IMR-90 (cell line): ENCODE measurements at regions not wholly inside any gene's neighbourhood (a gene's known extent, or its start where the extent isn't known, plus 50 kb on each side); places are given as distances from the start of the nearest gene placed in this dataset.

Experiments used
- ATAC-seq: fragments of 200-7000 bp; cut with Tn5 transposase; 2 replicates; pipeline ENCODE4 v1.9.1; 2020; ENCODE audit warnings: low read depth, mild to moderate bottlenecking, moderate library complexity
- BruUV-seq: library from RNA; stranded (reverse); fragments of 400-500 nt; replicated peaks from 2 replicates; lab custom pipeline; 2021; lab: Mats Ljungman, UMichigan
- CTCF ChIA-PET: fragments of 300-600 bp; formaldehyde crosslinking; extraction: SDS; loops from one replicate; lab custom pipeline; 2021; ENCODE audit warnings: antibody characterized with exemption; lab: Yijun Ruan, JAX
- POLR2A ChIA-PET: fragments of 300-600 bp; sonication (Branson Sonifier 250); formaldehyde crosslinking; loops from one replicate; lab custom pipeline; 2022; ENCODE audit warnings: antibody characterized with exemption; ENCODE audit not compliant: unreplicated experiment; lab: Charles Lee
- DNase-seq: peaks from one replicate; pipeline ENCODE4 v3.0.0; 2013
- H2AFZ ChIP-seq: replicated peaks from 2 replicates; pipeline ENCODE3; 2013; ENCODE audit warnings: low read length, mild to moderate bottlenecking; ENCODE audit not compliant: poor library complexity
- H2AK5ac ChIP-seq: 2 replicates; pipeline ENCODE4 v1.6.1; 2013; ENCODE audit warnings: low read depth, low read length, inconsistent platforms
- H2AK9ac ChIP-seq: replicated peaks from 2 replicates; pipeline ENCODE3; 2013; ENCODE audit warnings: mild to moderate bottlenecking, low read depth, low read length, moderate library complexity; ENCODE audit not compliant: poor library complexity
- H2BK120ac ChIP-seq: 2 replicates; pipeline ENCODE4 v1.6.1; 2013; ENCODE audit warnings: low read depth, low read length, inconsistent platforms
- H2BK15ac ChIP-seq: 3 replicates; pipeline ENCODE4 v1.6.1; 2013; ENCODE audit warnings: low read depth, low read length, inconsistent platforms
- H2BK20ac ChIP-seq: 2 replicates; pipeline ENCODE4 v1.6.1; 2013; ENCODE audit warnings: low read depth, mild to moderate bottlenecking, inconsistent platforms, low read length, moderate library complexity
- H2BK5ac ChIP-seq: 2 replicates; pipeline ENCODE4 v1.6.1; 2013; ENCODE audit warnings: mild to moderate bottlenecking, low read depth, low read length, inconsistent platforms; ENCODE audit not compliant: poor library complexity, severe bottlenecking
- H3K14ac ChIP-seq: replicated peaks from 2 replicates; pipeline ENCODE4 v1.6.1; 2013; ENCODE audit warnings: low read depth, low read length, inconsistent platforms
- H3K18ac ChIP-seq: 2 replicates; pipeline ENCODE4 v1.6.1; 2013; ENCODE audit warnings: low read depth, low read length, control low read depth
- H3K23ac ChIP-seq: 2 replicates; pipeline ENCODE4 v1.6.1; 2013; ENCODE audit warnings: low read depth, low read length, inconsistent platforms
- H3K27ac ChIP-seq: 2 replicates; pipeline ENCODE4 v1.5.1; 2013; ENCODE audit warnings: mild to moderate bottlenecking, control low read depth, low read length; ENCODE audit not compliant: insufficient read depth
- H3K27me3 ChIP-seq: 2 replicates; pipeline ENCODE4 v1.6.1; 2013; ENCODE audit warnings: low read length; ENCODE audit not compliant: control insufficient read depth, insufficient read depth
- H3K36me3 ChIP-seq: 2 replicates; pipeline ENCODE4 v1.6.1; 2013; ENCODE audit warnings: low read length, mixed read lengths; ENCODE audit not compliant: control insufficient read depth, insufficient read depth
- H3K4ac ChIP-seq: 2 replicates; pipeline ENCODE4 v1.6.1; 2013; ENCODE audit warnings: low read depth, low read length, inconsistent platforms
- H3K4me1 ChIP-seq: 2 replicates; pipeline ENCODE4 v1.6.1; 2013; ENCODE audit warnings: low read length, mixed read lengths; ENCODE audit not compliant: control insufficient read depth, insufficient read depth
- H3K4me2 ChIP-seq: 2 replicates; pipeline ENCODE4 v1.6.1; 2013; ENCODE audit warnings: low read depth, mild to moderate bottlenecking, control low read depth, low read length, moderate library complexity
- H3K4me3 ChIP-seq: 2 replicates; pipeline ENCODE4 v1.5.1; 2013; ENCODE audit warnings: low read depth, mild to moderate bottlenecking, control low read depth, low read length, moderate library complexity; ENCODE audit not compliant: insufficient read depth
- H3K56ac ChIP-seq: 2 replicates; pipeline ENCODE4 v1.6.1; 2013; ENCODE audit warnings: low read length, inconsistent platforms; ENCODE audit not compliant: insufficient read depth; ENCODE audit errors: extremely low read depth
- H3K79me1 ChIP-seq, 2 experiments: 2 replicates each; pipeline ENCODE4 v1.6.1; 2013; ENCODE audit warnings: low read length in 2 of 2, inconsistent platforms in 1 of 2, low read depth in 1 of 2
- H3K9ac ChIP-seq: 2 replicates; pipeline ENCODE4 v1.6.1; 2013; ENCODE audit warnings: low read depth, low read length, control low read depth
- H3K9me1 ChIP-seq: 2 replicates; pipeline ENCODE4 v1.6.1; 2013; ENCODE audit warnings: low read length, inconsistent platforms; ENCODE audit not compliant: insufficient read depth
- H3K9me3 ChIP-seq: 2 replicates; pipeline ENCODE4 v1.6.1; 2013; ENCODE audit warnings: low read length; ENCODE audit not compliant: control insufficient read depth, insufficient read depth
- H4K20me1 ChIP-seq: 2 replicates; pipeline ENCODE4 v1.6.1; 2013; ENCODE audit warnings: low read length, inconsistent platforms; ENCODE audit not compliant: insufficient read depth
- H4K5ac ChIP-seq: 2 replicates; pipeline ENCODE4 v1.6.1; 2013; ENCODE audit warnings: mild to moderate bottlenecking, low read depth, low read length, control low read depth
- H4K8ac ChIP-seq, 2 experiments: 2 replicates each; pipeline ENCODE4 v1.6.1; 2013; ENCODE audit warnings: low read depth in 2 of 2, low read length in 2 of 2, control low read depth in 1 of 2, inconsistent platforms in 1 of 2
- H4K91ac ChIP-seq: 2 replicates; pipeline ENCODE4 v1.6.1; 2013; ENCODE audit warnings: low read depth, low read length, inconsistent platforms; ENCODE audit not compliant: insufficient read depth
- BHLHE40 ChIP-seq: fragments of 150-350 bp; IDR thresholded peaks from 2 replicates; pipeline ENCODE4 v1.6.1; 2016; ENCODE audit warnings: mild to moderate bottlenecking, low read depth, low read length
- CEBPB ChIP-seq: IDR thresholded peaks from 2 replicates; pipeline ENCODE4 v1.6.1; 2012; ENCODE audit warnings: low read depth, low read length, improper control_type of control experiment
- CHD1 ChIP-seq: IDR thresholded peaks from 2 replicates; pipeline ENCODE4 v1.6.1; 2012; ENCODE audit warnings: low read depth, low read length, improper control_type of control experiment
- FOS ChIP-seq: fragments of 150-350 bp; IDR thresholded peaks from 2 replicates; pipeline ENCODE4 v1.6.1; 2016; ENCODE audit warnings: low read depth, low read length
- MAFK ChIP-seq: IDR thresholded peaks from 2 replicates; pipeline ENCODE4 v1.6.1; 2012; ENCODE audit warnings: low read depth, low read length, improper control_type of control experiment
- MAZ ChIP-seq: IDR thresholded peaks from 2 replicates; pipeline ENCODE4 v1.6.1; 2012; ENCODE audit warnings: low read depth, mild to moderate bottlenecking, low read length, improper control_type of control experiment, moderate library complexity, borderline replicate concordance
- MXI1 ChIP-seq: IDR thresholded peaks from 2 replicates; pipeline ENCODE4 v1.6.1; 2012; ENCODE audit warnings: low read depth, mild to moderate bottlenecking, low read length, moderate library complexity, borderline replicate concordance
- NFE2L2 ChIP-seq: fragments of 150-350 bp; IDR thresholded peaks from 2 replicates; pipeline ENCODE4 v1.6.1; 2016; ENCODE audit warnings: low read depth, mild to moderate bottlenecking, low read length
- POLR2A ChIP-seq: IDR thresholded peaks from 2 replicates; pipeline ENCODE4 v1.6.1; 2012; ENCODE audit warnings: mild to moderate bottlenecking, low read depth, low read length
- RAD21 ChIP-seq: IDR thresholded peaks from 2 replicates; pipeline ENCODE4 v1.6.1; 2012; ENCODE audit warnings: low read length, improper control_type of control experiment
- RCOR1 ChIP-seq: IDR thresholded peaks from 2 replicates; pipeline ENCODE4 v1.6.1; 2012; ENCODE audit warnings: mild to moderate bottlenecking, low read length, improper control_type of control experiment; ENCODE audit not compliant: insufficient replicate concordance
- RFX5 ChIP-seq: IDR thresholded peaks from 2 replicates; pipeline ENCODE4 v1.8.0; 2012; ENCODE audit warnings: low read depth, mild to moderate bottlenecking, low read length, moderate library complexity
- SMC3 ChIP-seq: fragments of 150-350 bp; IDR thresholded peaks from 2 replicates; pipeline ENCODE4 v1.6.1; 2016; ENCODE audit warnings: low read depth, mild to moderate bottlenecking, antibody characterized with exemption, low read length, moderate library complexity
- WGBS, 2 experiments: methylation state at CpG; one replicate each; pipeline versions ENCODE4 v1.1.5 to v1.1.7; 2013; ENCODE audit warnings: missing lambda C conversion rate in 2 of 2; ENCODE audit not compliant: insufficient read length in 1 of 2; ENCODE audit errors: extremely low coverage in 2 of 2; 5-methylcytosine and 5-hydroxymethylcytosine counted together
- dilution Hi-C: fragments of 300-500 bp; cut with HindIII; formaldehyde crosslinking; loops from one replicate; pipeline ENCODE4 v1.14.3; 2018; ENCODE audit warnings: low sequenced_read_pairs; ENCODE audit not compliant: unreplicated experiment
- in situ Hi-C: fragments of 300-500 bp; cut with MboI; formaldehyde crosslinking; loops from 3 replicates; pipeline ENCODE4 v1.14.3; 2019; ENCODE audit warnings: low sequenced_read_pairs, inconsistent platforms, mixed read lengths
- intact Hi-C: fragments of 100-400 bp; cut with micrococcal nuclease; formaldehyde crosslinking; loops from 2 replicates; pipeline ENCODE4 v1.10.0; 2022
- TF ChIP-seq, protein P1 (sequence below): conservative IDR thresholded peaks from 2 replicates; pipeline ENCODE4 v1.5.1; 2012; ENCODE audit warnings: mild to moderate bottlenecking, low read depth, low read length, improper control_type of control experiment
- TF ChIP-seq, protein P2 (sequence below): fragments of 150-350 bp; IDR thresholded peaks from 2 replicates; pipeline ENCODE4 v1.6.1; 2017; ENCODE audit warnings: mild to moderate bottlenecking, antibody characterized with exemption, low read length, low read depth
- TF ChIP-seq, protein P3 (sequence below): fragments of 150-350 bp; IDR thresholded peaks from 2 replicates; pipeline ENCODE4 v1.6.1; 2016; ENCODE audit warnings: low read depth, mild to moderate bottlenecking, low read length, moderate library complexity, borderline replicate concordance

- no peaks in the 10 kb centered on the region for H3K79me1 ChIP-seq
- no CpG with 5 or more reads among the region's 2 CpGs for WGBS, 2 experiments
- H2BK5ac ChIP-seq, result no peak overlapping the region
- H2BK20ac ChIP-seq, result no peak overlapping the region
- no peak overlapping the region for H2AK5ac ChIP-seq
- H3K4me2 ChIP-seq, result no peak overlapping the region
- H3K27me3 ChIP-seq, result no peaks in the 10 kb centered on the region
- H3K4me1 ChIP-seq, result no peaks in the 10 kb centered on the region
- no peak overlapping the region for H2AK9ac ChIP-seq
- no peak overlapping the region for H3K4ac ChIP-seq
- no peaks in the 10 kb centered on the region for H3K9me3 ChIP-seq
- ChIA-PET POLR2A (no interaction called here), CTCF (no interaction called here)
- H4K20me1 ChIP-seq, result no peaks in the 10 kb centered on the region
- no peak overlapping the region for H3K56ac ChIP-seq
- no peak for TF ChIP-seq RFX5
- no peak for TF ChIP-seq CHD1
- TF ChIP-seq, protein P1, sequence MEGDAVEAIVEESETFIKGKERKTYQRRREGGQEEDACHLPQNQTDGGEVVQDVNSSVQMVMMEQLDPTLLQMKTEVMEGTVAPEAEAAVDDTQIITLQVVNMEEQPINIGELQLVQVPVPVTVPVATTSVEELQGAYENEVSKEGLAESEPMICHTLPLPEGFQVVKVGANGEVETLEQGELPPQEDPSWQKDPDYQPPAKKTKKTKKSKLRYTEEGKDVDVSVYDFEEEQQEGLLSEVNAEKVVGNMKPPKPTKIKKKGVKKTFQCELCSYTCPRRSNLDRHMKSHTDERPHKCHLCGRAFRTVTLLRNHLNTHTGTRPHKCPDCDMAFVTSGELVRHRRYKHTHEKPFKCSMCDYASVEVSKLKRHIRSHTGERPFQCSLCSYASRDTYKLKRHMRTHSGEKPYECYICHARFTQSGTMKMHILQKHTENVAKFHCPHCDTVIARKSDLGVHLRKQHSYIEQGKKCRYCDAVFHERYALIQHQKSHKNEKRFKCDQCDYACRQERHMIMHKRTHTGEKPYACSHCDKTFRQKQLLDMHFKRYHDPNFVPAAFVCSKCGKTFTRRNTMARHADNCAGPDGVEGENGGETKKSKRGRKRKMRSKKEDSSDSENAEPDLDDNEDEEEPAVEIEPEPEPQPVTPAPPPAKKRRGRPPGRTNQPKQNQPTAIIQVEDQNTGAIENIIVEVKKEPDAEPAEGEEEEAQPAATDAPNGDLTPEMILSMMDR, result no peak
- TF ChIP-seq SMC3, result no peak
- no peak for TF ChIP-seq RAD21
- no peak for TF ChIP-seq CEBPB
- no peak for TF ChIP-seq MAFK
- TF ChIP-seq, protein P2, sequence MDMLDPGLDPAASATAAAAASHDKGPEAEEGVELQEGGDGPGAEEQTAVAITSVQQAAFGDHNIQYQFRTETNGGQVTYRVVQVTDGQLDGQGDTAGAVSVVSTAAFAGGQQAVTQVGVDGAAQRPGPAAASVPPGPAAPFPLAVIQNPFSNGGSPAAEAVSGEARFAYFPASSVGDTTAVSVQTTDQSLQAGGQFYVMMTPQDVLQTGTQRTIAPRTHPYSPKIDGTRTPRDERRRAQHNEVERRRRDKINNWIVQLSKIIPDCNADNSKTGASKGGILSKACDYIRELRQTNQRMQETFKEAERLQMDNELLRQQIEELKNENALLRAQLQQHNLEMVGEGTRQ, result no peak
- no peak for TF ChIP-seq MXI1
- TF ChIP-seq FOS, result no peak
- no peak for TF ChIP-seq MAZ
- no peak for TF ChIP-seq NFE2L2
- TF ChIP-seq, protein P3, sequence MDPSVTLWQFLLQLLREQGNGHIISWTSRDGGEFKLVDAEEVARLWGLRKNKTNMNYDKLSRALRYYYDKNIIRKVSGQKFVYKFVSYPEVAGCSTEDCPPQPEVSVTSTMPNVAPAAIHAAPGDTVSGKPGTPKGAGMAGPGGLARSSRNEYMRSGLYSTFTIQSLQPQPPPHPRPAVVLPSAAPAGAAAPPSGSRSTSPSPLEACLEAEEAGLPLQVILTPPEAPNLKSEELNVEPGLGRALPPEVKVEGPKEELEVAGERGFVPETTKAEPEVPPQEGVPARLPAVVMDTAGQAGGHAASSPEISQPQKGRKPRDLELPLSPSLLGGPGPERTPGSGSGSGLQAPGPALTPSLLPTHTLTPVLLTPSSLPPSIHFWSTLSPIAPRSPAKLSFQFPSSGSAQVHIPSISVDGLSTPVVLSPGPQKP, result no peak
- TF ChIP-seq RCOR1, result no peak
- no peak for TF ChIP-seq POLR2A
- TF ChIP-seq BHLHE40, result no peak
- intact Hi-C loops, result no loop called here
- no peak overlapping the region for H4K8ac ChIP-seq
- dilution Hi-C loops, result no loop called here
- H3K36me3 ChIP-seq, result no peaks in the 10 kb centered on the region
- H4K5ac ChIP-seq, result no peak overlapping the region
- in situ Hi-C loops, result no loop called here
- no peak overlapping the region for H2BK120ac ChIP-seq
- no peak overlapping the region for H3K9ac ChIP-seq
- H3K9me1 ChIP-seq, result no peaks in the 10 kb centered on the region
- H2BK15ac ChIP-seq, result no peak overlapping the region
- H3K14ac ChIP-seq, result no peak overlapping the region
- H3K18ac ChIP-seq, result no peak overlapping the region
- H2AFZ ChIP-seq, result no peak overlapping the region
- ATAC-seq (no peak), DNase-seq (no peak)
- no peak overlapping the region for H4K91ac ChIP-seq
- H3K23ac ChIP-seq, result no peak overlapping the region
- H3K4me3 ChIP-seq, result no peak overlapping the region
- H3K27ac ChIP-seq, result no peak overlapping the region
- no TSS peak for BruUV-seq
Measured at GRCh38 chr20:39214828-39215227, 252.7 kb downstream of the DHX35 start.
